Parathyroid adenoma (tissue), 2 donors: ENCODE measurements at regions not wholly inside any gene's neighbourhood (a gene's known extent, or its start where the extent isn't known, plus 50 kb on each side); places are given as distances from the start of the nearest gene placed in this dataset.

Experiments
- H2AFZ ChIP-seq: fragments of 300-600 bp; sonication (generic); one replicate; pipeline ENCODE4 v1.7.0; 2017; ENCODE audit warnings: antibody characterized with exemption, mild to moderate bottlenecking
- H3K27ac ChIP-seq: fragments of 300-600 bp; sonication (generic); one replicate; pipeline ENCODE4 v1.7.0; 2017
- H3K27me3 ChIP-seq: fragments of 300-600 bp; sonication (generic); one replicate; pipeline ENCODE4 v1.7.0; 2017; ENCODE audit warnings: low read length; ENCODE audit not compliant: control insufficient read depth, insufficient read depth
- H3K36me3 ChIP-seq: fragments of 300-600 bp; sonication (generic); one replicate; pipeline ENCODE4 v1.7.0; 2017; ENCODE audit warnings: low read length; ENCODE audit not compliant: control insufficient read depth, insufficient read depth
- H3K4me1 ChIP-seq: fragments of 300-600 bp; sonication (generic); one replicate; pipeline ENCODE4 v1.7.0; 2017; ENCODE audit warnings: control low read depth
- H3K4me2 ChIP-seq: fragments of 300-600 bp; sonication (generic); one replicate; pipeline ENCODE4 v1.7.0; 2017; ENCODE audit warnings: low read length
- H3K4me3 ChIP-seq: fragments of 300-600 bp; sonication (generic); one replicate; pipeline ENCODE4 v1.7.0; 2017; ENCODE audit warnings: low read depth, low read length
- H3K79me2 ChIP-seq: fragments of 300-600 bp; sonication (generic); one replicate; pipeline ENCODE4 v1.7.0; 2017; ENCODE audit warnings: control low read depth
- H3K9ac ChIP-seq: fragments of 300-600 bp; sonication (generic); one replicate; pipeline ENCODE4 v1.7.0; 2017; ENCODE audit warnings: mild to moderate bottlenecking
- H3K9me3 ChIP-seq: fragments of 300-600 bp; sonication (generic); one replicate; pipeline ENCODE4 v1.7.0; 2017; ENCODE audit warnings: low read length; ENCODE audit not compliant: control insufficient read depth
- TF ChIP-seq, protein P1 (sequence below): fragments of 300-600 bp; sonication (generic); IDR thresholded peaks from one replicate; pipeline ENCODE4 v1.7.0; 2017; ENCODE audit warnings: antibody characterized with exemption, mild to moderate bottlenecking
- donor health status: primary hyperparathyroidism.

DNA sequence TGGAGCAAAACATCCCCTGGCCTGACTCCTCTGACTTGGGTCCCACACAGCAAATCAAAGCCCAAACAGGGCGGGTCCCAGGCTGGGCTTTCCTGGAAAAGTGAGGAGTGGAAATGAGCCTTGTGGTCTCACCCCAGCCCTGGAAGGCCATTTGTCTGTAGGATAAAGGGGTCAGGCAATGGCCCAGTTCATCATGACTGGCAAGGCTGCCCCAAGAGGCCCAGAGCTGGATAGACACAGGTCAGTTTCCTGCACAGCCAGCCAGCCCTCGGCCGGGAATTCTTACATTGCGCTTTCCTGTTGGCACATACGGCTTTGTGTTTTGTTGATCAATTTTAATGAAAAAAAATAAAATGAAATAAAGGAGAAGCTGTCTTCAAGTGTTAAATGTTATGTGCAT, 174.3 kb downstream of the TSHZ3 start:
- Histone ChIP-seq H3K9ac (no peak overlapping the region), H3K4me1 (no peaks in the 10 kb centered on the region), H3K4me2 (no peak overlapping the region), H2AFZ (no peak overlapping the region), H3K36me3 (no peaks in the 10 kb centered on the region), H3K79me2 (no peaks in the 10 kb centered on the region), H3K9me3 (no peaks in the 10 kb centered on the region), H3K4me3 (no peak overlapping the region), H3K27ac (no peak overlapping the region), H3K27me3 (no peaks in the 10 kb centered on the region)
- TF ChIP-seq, protein P1, sequence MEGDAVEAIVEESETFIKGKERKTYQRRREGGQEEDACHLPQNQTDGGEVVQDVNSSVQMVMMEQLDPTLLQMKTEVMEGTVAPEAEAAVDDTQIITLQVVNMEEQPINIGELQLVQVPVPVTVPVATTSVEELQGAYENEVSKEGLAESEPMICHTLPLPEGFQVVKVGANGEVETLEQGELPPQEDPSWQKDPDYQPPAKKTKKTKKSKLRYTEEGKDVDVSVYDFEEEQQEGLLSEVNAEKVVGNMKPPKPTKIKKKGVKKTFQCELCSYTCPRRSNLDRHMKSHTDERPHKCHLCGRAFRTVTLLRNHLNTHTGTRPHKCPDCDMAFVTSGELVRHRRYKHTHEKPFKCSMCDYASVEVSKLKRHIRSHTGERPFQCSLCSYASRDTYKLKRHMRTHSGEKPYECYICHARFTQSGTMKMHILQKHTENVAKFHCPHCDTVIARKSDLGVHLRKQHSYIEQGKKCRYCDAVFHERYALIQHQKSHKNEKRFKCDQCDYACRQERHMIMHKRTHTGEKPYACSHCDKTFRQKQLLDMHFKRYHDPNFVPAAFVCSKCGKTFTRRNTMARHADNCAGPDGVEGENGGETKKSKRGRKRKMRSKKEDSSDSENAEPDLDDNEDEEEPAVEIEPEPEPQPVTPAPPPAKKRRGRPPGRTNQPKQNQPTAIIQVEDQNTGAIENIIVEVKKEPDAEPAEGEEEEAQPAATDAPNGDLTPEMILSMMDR, result no peak

DNA sequence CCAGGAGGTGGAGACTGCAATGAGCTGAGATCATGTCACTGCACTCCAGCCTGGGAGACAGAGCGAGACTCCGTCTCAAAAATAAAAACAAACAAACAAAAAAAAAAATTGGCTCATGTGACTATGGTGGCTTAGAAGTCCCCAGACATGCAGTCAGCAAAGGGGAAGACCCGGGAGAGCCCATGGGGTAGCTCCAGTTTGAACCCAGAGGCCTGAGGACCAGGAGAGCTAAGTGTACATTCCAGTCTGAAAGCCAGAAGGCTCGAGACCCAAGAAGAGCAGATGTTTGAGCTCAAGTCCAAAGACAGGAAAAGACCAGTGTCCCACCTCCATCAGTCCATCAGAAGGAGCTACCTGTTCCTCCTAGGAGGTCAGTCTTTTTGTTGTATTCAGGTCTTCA, 175.2 kb downstream of the TSHZ3 start:
- H3K79me2 ChIP-seq, result no peaks in the 10 kb centered on the region
- H3K9ac ChIP-seq, result no peak overlapping the region
- TF ChIP-seq, protein P1, result no peak
- H3K36me3 ChIP-seq, result no peaks in the 10 kb centered on the region
- no peak overlapping the region for H3K4me2 ChIP-seq
- no peak overlapping the region for H3K4me3 ChIP-seq
- H2AFZ ChIP-seq, result no peak overlapping the region
- no peaks in the 10 kb centered on the region for H3K4me1 ChIP-seq
- no peaks in the 10 kb centered on the region for H3K27me3 ChIP-seq
- H3K27ac ChIP-seq, result no peak overlapping the region
- no peaks in the 10 kb centered on the region for H3K9me3 ChIP-seq

DNA sequence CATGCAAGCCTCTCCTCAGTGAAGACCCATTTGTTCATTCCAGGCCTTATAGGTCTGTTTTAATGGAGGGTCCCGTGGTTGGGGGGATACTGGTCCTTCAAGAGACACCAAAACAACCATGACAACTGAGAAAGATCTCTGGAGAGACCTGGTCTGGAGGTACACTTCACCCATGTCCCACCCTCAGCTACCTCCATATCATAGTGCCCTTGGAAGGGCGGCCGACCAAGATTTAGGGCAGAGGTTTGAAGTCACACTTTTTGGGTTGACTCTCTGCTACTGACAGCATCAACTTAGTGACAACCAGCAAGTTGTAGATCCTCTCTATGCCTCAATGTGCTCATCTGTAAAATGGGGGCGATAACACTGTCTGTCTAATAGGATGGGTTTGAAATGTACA, 177.3 kb downstream of the TSHZ3 start:
- Histone ChIP-seq H3K27me3 (no peaks in the 10 kb centered on the region), H3K36me3 (no peaks in the 10 kb centered on the region), H3K4me1 (no peaks in the 10 kb centered on the region), H3K9me3 (no peaks in the 10 kb centered on the region), H2AFZ (no peak overlapping the region), H3K4me3 (no peak overlapping the region), H3K27ac (no peak overlapping the region), H3K9ac (no peak overlapping the region), H3K79me2 (no peaks in the 10 kb centered on the region), H3K4me2 (no peak overlapping the region)
- TF ChIP-seq, protein P1, result no peak

DNA sequence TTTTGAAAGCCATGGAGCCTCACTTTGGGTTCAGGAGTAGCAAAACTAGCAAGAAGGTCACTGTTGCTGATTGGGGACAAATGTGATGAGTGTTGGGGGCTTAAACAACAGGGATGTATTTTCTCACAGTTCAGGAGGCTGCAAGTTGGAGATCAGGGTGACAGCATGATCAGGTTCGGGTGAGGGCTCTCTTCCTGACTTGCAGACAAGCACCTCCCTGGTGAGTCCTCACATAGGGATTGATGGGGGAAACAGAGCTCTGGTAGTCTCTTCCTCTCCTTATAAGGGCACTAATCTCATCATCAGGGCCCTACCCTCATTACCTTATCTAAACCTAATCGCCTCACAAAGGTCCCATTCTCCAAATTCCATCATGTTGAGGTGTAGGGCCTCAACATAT, 179.2 kb downstream of the TSHZ3 start:
- no peak overlapping the region for H3K27ac ChIP-seq
- no peak overlapping the region for H2AFZ ChIP-seq
- no peaks in the 10 kb centered on the region for H3K36me3 ChIP-seq
- H3K4me2 ChIP-seq, result no peak overlapping the region
- H3K4me3 ChIP-seq, result no peak overlapping the region
- H3K9me3 ChIP-seq, result no peaks in the 10 kb centered on the region
- H3K4me1 ChIP-seq, result no peaks in the 10 kb centered on the region
- H3K9ac ChIP-seq, result no peak overlapping the region
- TF ChIP-seq, protein P1, result no peak
- no peaks in the 10 kb centered on the region for H3K27me3 ChIP-seq
- H3K79me2 ChIP-seq, result no peaks in the 10 kb centered on the region

DNA sequence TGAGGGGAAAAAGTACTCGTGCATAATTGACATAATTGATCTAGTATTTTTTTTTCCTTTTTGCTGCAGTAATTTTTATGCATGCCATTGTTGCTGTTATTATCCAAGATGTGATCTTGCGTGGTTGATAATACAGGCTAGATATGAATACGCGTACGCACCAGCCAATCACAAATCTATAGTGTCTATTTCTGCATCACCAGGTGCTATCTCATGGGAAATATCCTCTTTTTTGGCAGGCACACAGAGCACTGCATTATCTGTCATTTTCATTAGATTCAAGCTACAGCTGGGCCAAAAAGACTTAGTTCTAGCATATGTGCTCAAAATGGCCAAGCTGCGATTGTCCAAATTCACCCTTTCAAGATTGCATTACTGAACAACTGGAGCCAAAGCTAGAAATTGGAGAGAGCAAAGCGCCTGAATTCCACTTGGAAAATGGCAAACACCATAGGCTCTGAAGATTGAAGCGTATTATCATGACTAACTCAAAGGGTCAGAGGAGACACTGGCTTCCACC, 181.1 kb downstream of the TSHZ3 start:
- no peaks in the 10 kb centered on the region for H3K4me1 ChIP-seq
- no peak overlapping the region for H3K4me3 ChIP-seq
- no peak overlapping the region for H3K9ac ChIP-seq
- no peaks in the 10 kb centered on the region for H3K79me2 ChIP-seq
- no peaks in the 10 kb centered on the region for H3K9me3 ChIP-seq
- no peaks in the 10 kb centered on the region for H3K36me3 ChIP-seq
- no peak overlapping the region for H3K27ac ChIP-seq
- TF ChIP-seq, protein P1, result no peak
- no peak overlapping the region for H2AFZ ChIP-seq
- no peaks in the 10 kb centered on the region for H3K27me3 ChIP-seq
- no peak overlapping the region for H3K4me2 ChIP-seq
